GM18520 (cell line): ENCODE measurements at regions not wholly inside any gene's neighbourhood (a gene's known extent, or its start where the extent isn't known, plus 50 kb on each side); places are given as distances from the start of the nearest gene placed in this dataset.

ENCODE experiments used
- ATAC-seq: cut with Tn5 transposase; IDR thresholded peaks from one replicate; pipeline ENCODE4 v1.9.1; 2021; ENCODE audit not compliant: unreplicated experiment

DNA sequence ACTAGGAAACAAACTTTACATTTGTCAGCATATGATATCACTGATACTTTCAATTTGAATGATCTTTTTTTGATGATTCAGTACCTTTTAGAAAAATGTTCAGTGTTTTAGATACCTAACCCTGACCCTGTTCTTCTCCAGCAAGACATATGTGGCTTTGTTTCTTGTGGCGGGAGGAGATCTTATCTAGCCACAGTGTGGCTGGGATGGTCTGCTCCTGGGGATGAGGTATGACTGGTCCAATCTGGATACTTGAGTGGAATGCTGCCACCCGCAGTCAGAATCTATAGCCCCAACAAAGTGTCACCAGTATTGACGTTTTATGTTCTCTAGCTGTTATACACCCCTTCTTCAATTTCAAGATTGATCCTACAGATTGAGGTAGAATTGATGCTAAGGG, 439.0 kb upstream of the GOLIM4 start:
- ATAC-seq = no peak

DNA sequence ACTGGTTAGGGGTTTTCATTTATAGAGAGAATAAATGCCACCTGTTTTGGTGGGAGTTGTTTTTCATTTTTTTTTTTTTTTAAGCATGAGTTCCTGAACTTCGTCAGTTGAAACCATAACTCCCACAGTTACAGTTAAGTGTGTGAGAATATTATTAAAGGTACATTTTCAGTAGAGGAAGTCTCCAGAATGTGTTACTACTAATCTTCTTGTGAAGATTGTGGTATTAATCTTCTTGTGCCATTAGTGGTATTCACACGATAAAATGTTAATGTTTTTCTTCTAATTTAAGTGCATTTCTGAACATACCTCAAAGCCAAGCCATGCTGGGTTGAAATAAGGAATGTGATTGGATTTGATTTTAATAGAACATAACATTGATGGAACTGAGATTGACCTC, 437.9 kb upstream of the GOLIM4 start:
- ATAC-seq = no peak

DNA sequence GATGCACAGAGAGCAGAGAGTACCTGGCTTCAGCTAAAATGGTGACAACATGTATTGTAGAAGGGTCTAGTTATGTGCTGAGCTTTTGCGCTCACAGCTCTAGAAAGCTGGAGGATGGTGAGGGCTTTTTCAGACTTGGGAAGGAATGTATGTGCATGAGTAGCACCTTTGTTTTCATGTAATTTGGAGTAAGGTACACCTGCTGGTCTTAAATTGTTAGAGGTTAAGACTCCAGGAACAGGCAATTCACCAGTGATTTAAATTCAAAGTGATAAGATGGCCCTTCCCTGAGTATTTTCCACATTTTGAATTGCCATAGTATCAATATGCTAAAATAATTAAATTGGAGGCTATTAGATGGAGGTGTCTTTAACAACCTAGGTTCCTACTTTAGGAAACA, 436.4 kb upstream of the GOLIM4 start:
- ATAC-seq = no peak

DNA sequence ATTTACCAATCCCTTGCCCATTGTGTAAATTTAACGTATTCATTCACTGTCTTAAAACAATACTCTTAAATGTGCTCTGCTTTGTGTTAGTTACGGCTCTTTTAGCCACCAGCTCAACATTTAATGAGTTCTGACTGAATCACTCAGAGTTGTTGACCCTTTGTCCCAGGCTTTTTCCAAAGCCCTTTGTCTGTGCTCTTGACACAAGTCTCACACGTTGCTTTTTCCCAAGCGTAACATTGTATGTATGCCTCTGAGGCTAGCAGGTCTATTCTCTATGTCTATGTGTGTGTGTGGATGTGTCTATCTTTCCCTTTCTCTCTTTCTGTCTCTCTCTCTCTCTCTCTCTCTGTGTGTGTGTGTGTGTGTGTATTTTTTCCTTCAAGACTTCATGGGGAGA, 435.4 kb upstream of the GOLIM4 start:
- no peak for ATAC-seq

DNA sequence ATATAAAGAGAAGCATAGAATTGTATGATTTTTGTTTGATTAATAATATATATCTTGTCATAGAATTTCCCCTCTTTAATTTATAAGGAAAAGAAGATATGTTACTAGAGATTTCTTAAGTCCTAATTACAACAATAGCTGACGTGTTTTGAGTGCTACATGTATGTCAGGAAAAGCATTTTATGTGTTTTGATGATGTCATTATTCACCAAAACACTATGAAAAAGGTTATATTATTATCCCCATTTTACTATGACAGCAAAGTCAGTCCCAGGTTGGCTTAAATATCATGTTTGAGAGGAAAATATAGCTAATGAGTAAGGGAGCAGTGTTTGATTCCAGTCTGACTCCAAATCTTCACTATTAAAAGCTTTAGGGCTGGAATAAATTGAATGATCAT, 428.4 kb upstream of the GOLIM4 start:
- no peak for ATAC-seq

DNA sequence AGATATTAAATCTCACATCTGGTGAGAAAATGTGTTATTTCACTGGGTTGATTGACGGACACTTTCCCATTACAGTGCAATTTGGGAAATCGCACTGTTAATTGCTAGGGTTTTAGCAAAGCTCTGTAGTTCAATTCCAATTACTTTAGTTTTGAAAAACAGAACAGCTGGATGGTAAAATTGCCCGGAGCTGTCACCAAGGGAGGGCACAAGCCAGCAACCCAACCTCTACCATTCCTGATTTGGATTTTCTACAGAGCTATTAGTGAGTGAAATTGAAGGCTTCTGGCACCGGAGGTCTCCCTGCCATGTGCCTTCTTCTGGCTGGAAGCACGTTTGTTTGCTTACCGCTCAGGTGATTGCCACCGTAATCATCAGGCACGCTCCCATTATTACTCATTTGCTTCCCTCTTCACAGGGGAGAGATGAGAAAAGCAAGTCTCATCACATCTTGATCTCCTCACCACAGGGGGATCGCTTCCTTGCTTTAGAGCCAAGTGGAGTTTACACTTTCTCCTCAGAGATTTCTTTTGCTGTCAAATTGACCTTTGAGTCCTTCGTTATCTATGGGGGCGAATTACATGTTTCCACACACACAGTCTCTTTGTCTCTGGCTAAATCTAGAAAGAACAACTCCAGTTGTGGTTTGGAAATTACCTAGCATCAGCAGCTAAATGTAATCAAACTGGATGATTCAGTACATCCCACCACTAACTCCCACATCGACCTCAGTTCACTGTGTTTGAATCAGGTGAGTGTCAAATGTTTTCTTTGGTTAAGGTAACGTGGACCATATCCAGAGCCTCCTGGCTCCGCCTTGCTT, 421.7 kb upstream of the GOLIM4 start:
- peak; percentile 40 for ATAC-seq

DNA sequence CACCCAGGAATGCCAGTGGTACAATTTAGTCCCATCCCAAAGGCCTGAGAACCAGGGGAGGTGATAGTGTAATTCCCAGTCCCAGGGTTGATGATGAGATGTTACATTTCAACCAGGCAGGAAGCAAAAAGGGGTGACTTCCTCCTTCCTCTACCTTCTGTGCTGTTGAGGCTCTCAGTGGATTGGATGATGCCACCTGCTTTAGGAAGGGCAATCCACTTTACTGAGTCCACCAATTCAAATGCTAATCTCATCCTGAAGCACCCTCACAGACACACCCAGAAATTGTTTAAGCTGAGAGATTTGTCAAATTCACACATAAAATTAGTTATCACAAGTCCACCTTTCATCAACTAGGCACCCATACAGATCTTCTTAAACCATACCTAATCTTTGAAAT, 418.5 kb upstream of the GOLIM4 start:
- no peak for ATAC-seq

DNA sequence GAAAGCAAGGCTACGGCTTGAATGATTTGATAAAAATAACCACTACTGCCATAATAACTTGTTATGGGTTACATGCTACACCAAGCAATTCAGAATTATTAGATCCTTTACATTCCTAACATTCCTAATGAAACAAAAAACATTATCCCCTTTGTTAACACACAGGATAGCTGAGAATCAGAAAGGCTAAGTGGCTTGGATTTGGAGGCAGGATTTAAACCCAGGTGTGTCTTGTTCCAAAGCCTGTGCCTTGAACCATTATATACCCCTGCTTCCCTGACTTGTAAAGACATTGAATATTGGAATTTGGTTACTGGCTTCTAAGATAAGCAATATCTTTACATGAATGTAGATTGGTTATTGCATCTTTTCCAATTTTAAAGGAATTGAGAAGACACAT, 417.1 kb upstream of the GOLIM4 start:
- ATAC-seq = no peak

DNA sequence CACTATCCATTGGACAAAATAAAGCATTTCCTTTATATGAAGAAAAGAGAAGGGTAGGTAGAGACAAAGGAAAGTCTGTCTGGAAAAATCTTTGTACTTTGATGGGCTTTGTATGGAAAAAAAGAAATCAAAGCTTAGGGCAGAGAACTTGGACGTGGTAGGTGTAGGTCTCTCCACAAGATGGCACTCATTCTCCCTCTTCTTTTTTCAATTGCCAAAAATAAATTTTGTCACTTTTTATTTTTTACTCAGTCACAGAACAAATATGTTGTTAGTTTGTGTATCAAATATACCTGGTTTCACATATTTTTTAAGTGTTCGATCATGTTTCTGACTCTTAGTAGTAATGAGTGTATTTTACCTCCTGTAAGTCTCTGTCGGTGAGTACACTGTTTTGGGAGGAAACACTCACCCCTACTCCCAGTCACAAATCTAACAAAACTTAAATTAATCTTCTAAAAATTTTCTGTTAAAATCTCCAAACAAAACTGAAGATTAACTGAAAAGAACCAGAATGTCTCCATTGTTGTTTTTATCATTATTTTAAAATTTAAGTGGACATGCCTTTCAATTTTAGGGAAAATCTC, 415.8 kb upstream of the GOLIM4 start:
- ATAC-seq = no peak

DNA sequence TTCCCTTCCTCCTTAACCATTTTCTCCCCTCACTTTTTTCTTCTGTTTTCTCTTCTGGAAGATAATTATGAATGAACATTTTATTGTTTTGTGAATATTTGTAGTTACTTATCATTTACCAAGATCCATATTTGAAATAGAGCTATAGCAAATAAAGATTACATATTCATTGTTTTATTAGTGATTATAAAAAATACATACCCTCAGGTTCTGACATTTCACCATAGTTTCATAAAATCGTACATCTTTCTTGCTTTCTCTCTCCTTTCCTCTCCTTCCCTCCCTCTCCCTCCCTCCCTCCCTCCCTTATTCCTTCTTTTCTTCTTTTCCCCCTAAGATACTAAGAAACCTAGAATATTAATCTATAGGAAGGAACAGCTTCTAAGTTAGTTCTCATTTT, 410.9 kb upstream of the GOLIM4 start:
- no peak for ATAC-seq

DNA sequence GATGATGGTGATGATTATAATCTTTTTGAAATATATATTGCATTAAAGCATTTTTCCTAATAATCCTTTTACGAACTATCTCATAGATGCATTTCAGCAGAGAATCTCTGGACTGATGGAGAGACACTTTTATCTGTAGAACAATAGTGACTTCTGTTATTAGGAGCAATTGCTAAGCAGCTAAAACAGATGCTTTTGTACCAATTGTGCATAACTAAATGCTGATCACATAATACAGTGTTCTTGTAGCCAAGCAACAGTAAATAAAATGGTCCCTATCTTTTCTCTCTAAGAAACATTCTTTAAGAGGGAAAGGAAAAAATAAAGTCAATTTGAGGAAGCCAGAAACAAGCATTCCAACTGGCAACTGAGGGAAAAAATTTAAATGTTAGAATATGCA, 405.8 kb upstream of the GOLIM4 start:
- ATAC-seq = no peak

DNA sequence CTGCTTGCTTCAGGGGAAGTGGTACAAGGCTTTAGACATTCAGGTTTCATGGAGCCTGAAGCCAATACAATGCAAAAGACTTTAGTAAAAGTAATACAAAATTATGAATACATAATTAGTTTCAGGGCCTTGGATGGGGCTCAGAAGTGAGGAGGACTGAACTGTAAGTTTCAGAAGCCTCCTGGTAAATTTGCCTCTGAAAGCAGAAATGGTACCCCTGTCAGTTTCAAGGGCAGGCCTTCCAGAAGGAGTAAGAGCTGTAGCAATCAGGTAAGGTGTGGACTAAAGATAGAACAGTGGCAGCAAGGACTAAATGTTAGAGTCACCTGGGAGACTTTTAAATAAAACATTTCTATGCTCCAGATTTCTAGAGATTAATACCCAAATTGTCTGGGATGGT, 402.5 kb upstream of the GOLIM4 start:
- ATAC-seq = no peak

DNA sequence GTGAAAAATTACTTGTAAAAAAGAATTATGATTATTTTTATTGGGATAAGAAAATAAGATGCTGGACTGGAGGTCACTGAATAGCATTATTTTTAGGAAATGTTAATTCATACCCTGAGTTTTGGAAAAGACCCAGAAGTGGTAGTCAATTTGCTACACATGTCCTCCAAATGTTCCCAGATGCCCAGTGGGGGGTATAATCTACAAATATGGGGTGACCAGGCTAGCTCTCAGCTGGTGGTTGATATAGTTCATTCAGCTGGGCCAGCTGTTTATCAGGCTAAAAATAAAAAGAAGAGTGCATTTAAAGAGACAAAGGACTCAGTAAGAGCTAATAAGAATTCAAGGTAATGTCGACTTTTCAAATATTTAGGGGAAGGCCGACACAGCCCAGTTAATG, 402.0 kb upstream of the GOLIM4 start:
- ATAC-seq = no peak

DNA sequence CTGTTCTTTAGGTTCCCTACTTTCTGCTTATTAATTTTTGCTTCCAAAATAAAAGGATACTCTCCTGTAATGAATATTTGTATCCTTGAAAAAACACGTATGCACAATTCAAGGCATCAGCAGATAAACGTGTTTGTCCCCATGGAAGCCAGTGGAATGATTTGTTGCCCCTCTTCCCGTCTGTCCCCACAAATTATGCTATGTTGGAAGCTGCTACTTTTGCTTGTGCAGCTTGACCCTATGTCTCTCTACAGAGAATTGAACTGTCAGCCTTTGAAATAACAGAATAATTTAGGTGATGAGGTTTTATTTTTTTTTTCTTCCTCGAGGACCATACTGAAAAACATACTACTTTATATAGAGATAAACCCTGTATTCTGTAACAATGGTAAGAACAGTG, 401.5 kb upstream of the GOLIM4 start:
- no peak for ATAC-seq

DNA sequence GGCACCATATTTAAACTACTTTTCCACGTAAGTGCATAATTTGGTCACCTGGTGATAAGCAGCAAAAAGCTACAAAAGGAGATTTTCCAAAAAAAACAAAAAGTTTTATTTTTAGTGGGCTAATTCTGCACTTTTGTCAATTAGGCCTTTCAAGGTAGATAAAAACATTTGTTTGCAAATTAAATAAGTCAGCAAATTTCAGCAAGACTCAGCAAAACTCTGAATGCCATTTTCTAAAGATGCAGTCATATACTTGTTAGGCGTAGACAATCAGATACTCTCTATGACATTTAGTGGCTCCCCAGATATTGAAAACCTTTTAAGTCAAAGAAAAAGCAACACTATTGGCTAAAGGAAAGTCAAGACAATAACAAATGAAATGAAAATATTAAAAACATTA, 400.2 kb upstream of the GOLIM4 start:
- no peak for ATAC-seq

DNA sequence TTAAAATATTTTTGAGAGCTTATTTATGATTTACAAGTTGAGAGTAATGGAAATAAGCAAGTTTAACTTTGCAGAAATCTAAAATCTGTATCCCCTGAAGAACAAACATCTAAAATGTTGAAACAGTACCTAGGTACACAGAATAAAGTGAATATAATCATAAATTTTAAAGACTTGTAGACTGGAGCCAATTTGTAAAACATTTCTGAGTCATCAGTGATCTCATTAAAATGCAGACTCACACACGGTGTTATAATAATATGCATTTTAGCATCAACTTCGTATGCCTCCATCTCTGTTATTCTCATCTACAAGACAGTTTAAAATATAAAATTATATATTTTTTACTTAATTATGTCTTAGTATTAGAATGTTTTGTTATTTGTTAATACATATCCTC, 399.5 kb upstream of the GOLIM4 start:
- ATAC-seq = no peak

DNA sequence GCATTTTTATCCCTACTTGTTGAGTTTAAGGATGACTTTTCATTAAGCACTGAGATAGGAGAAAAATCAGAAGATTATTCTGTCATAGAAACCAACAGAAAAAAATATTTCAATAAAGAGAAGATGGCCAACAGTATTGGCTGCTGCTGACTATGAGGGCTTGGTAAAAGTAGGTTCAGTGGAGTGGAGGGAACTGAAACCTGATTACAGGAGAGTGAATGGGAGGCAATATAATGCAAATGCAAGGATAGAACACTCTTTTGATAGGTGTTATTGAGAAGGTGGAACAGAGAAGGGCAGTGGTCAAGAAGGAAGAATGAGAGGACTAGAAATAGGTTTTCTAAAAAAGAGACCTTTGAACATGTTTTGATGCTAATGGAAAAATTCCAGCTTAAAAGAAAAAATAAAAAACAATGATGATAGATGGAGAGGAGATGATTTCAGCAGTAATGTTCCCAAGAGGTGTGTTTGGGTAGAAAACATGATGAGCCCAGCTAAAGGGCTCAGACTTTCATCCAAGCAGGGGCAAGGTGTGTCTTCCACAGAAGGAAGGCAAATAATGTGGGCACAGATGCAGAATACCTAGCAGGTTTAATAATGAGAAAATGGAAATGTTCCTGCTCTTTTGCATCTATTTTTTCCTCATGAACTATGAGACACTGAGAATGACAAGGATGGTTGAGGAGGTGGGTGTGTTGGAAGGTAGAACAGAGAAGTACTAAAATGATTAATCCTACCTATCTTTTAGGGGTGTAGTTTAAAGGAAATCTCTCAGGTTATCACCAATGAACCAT, 397.9 kb upstream of the GOLIM4 start:
- ATAC-seq = no peak

DNA sequence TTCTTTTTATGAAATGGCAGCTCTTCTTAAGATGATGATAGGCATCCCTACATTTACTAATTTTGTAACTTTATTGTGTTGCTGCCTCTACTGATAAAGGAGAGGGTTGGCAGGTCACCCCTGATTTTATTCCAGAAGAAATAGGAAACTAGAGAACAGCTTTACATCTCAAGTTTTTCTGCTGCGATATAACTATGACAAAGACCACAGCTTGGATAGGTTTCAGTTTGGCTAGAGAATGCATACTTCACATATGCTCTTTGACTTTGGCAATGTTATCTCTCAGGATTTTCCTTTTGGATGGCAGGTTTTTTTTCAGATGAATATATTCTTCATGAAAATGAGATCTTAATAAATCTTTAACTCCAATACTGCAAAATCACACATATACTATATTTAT, 395.3 kb upstream of the GOLIM4 start:
- no peak for ATAC-seq

DNA sequence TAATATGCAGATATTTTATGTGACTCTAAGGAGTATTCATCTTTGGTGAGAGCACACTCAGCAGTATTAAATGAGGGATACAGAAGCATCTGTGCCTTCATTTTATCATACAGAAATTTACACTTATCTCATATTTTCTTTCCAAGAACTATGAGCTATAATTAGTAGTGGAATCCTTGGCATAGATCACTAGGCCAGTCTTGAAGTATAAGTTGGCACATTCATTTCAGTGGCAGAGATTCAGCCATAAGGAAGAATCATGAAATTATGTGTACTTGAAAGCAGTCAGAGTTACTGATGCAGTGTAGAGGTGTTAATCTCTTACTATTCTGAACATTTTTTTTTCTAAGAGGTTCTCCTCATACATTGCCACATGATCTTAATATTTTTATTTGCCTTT, 393.6 kb upstream of the GOLIM4 start:
- no peak for ATAC-seq

DNA sequence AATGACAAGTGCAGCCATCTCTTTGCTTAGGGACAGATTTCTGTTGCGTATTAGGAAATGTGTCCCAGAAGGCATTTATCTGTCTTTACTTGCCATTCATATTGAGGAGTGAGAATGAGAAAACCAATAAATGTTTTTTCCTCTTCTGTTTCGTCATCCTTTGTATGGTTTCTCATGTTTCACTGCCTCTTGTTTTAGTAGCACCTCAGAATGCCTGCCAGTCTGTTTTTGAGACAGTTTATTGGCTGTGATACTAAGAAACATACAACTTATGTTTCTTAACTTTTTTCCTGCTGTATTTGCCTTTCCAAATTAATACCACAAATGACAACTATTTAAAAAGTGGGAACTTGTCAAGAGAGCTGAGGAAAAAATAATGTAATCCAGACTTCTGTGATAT, 390.2 kb upstream of the GOLIM4 start:
- no peak for ATAC-seq

DNA sequence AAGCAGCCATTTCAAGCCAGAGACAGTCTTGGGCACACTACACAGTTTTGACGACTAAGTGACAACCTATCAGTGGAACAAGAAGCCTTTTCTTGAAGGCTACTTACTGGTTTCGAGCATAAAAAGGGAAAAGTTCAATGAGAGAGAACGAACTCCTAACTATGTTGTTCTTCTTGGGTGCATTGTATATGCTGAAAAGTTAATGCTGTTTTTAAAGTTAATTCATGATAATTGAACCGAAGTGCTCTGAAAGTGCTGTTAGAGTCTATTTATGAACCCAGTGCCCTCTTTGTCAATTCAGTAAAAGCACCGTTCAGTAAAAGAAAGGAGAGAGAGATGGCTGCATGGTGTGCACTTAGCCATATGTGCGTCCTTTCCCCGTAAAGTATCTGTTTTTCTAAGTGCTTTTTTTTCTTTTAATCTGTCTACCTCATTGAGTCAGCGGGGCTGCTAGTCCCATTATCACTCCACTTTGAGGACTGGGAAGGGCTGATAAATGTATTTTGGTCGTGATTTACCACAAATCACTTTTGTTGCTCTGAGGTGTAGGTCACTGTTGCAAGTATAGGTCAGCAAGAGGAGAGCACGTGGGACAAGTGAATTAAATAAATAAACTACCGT, 380.7 kb upstream of the GOLIM4 start:
- no peak for ATAC-seq

DNA sequence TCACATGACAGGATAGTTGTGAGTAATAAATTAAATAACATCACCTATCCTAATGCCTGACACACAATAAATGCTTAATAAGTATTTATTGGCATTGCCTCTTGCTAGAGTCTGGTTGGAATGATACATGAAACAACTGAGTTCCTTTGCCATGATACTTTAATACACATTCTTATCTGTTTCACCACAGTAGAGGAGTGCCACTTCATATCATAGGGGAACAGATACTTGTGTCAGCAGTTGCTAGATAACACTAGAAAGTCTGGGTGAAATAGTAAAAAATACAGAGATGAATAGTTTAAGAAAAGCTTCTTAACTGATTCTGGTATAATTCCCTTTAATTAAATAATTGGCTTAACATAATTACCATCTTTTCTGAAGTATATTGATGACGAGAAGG, 380.0 kb upstream of the GOLIM4 start:
- no peak for ATAC-seq
